Kasumi-1 (cell line): ENCODE measurements at regions not wholly inside any gene's neighbourhood (a gene's known extent, or its start where the extent isn't known, plus 50 kb on each side); places are given as distances from the start of the nearest gene placed in this dataset.
"Not testable (repeated sequence)": the region's sequence is repeated elsewhere in the genome, so short reads cannot be mapped to it uniquely, and the experiment has no call there.

Experiments
- DNase-seq, 2 experiments: peaks; one replicate each; lab custom pipeline; 2025; lab: John Stamatoyannopoulos, UW

- DNase-seq = no peak
These were observed 189.1 kb upstream of the KBTBD8 start for GRCh38 chr3:66808891-66809594.

GRCh38 chr3:66809595-66809958 lies 188.5 kb upstream of the KBTBD8 start:
- no peak for DNase-seq

- DNase-seq = no peak
These were observed 186.0 kb upstream of the KBTBD8 start for GRCh38 chr3:66812136-66812535.

DNA sequence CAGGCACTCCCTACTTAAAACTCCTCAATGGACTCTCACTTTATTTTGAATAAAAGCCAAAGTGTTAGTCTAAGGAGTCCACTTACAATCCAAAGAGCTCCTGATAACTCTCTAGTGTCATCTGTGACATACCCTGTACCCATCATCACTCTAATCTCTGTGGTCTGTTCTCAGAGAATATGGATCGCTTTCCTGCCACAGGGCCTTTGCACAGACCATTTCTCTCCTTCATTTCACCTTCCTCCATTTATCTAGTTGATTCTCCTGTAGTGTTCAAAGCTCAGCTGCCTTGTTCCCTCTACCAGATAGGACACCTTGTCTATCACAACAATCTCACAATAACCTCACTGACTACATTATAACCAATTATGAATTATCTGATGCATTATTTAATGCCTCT lies 185.4 kb upstream of the KBTBD8 start:
- DNase-seq = no peak

- DNase-seq = peak; percentile 85 to 86
These were observed 181.9 kb upstream of the KBTBD8 start for GRCh38 chr3:66816090-66816761.

DNA sequence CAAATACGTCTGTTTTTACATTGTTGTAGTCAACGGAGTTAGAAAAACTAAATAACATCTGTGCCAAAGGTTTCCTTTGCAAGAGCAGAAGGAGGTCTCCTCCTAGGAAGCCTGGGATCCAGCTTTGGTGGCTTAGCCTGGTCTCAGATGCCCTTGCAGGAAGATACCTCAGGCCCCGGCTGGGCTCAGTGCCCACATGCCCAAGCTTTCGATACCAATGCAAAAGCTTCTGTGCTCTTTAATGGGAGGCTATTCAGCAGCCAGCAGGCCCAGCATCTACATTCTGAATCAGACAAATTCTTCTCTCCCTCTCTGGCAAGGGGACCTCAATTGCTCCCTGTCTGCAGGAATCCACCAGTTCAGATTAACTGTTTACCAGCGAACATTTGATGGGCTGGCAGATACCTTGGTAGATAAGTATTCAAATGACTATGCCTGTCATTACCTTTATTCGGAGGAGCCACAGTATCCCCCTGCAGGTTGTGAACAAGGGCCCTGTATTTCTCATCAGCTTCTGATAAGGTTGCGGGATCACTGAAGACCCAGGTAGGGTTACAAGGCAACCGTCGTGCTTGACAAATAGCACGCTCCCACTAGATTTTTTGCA lies 180.1 kb upstream of the KBTBD8 start:
- no peak for DNase-seq

DNA sequence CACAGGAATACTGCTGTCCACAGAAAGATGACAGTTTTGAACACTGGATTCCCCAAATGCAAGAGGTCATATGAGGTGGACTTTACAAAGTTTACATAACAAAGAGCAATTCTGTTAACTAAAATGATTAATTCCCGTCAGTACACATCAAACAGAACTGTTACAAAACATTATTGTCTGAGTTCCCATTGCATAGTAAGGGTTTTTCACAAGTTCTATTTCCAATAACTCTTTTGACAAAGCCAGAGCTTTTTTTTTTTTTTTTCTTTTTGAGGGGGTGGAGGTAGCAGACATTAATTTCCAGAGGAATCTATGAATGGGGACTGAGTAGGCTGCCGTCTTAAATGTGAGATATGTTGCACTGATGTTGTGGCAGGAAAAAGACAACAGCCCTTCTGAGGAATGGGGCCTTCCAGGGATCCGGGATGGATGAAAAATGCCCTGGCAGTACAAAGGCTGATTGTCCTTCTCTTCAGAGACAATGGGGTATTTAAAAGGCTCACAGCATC lies 178.1 kb upstream of the KBTBD8 start:
- DNase-seq = no peak

DNA sequence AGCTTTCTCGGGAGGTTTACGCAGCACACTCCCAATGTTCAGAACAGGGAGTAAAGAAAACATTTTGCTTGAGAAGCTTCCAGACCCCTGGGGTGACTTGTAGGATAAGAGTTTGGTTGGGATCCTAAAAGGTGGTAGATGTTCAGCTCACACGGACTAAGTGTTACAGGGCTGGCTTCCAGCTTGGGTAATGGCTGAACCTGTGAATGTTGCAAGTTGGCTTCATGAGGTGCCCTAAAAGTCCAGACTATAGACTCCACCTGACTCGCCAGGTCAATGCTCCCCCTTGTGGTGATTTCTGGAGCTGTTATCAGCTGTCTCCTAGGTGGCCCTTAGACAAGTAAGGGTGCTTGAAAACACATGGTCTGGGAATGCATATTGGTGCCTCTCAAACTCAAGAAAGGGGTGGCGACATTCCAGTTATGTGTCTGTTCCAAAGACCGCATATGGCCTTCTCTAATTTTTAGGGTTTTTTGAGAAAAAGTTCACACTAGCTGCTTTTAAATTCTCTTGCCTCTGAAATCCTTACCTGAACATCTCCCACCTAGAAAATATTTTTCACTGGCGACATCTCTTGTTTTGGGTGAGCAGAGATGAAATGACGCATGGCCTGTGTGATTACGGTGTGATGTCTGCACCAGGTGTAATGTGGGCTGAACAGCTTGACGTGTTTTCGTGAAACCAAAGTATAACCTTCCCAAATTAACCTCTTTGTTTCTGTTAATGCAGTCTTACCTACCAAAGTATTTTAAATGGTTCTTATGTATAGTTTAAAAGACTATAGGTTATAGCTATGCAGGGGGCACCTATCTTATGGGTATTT lies 175.7 kb upstream of the KBTBD8 start:
- peak; percentile 34 to 54 for DNase-seq

DNA sequence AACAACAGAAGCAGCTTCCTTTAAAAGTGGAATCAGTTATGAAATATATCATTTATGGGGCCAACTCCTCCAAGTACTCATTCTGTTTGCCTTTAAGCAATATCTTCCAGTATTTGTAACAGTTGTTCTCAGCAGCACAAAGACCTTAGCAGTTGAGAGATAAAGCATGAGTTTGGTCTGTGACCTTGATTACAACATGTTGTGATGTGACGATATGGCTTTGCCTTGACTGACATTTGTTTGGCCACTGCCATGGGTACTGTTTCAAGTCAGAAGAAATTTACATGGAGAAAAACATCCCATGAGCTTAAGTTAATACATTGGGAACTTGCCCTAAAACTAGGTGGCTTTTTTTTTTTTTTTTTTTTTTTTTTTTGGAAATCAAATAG lies 175.1 kb upstream of the KBTBD8 start:
- no peak for DNase-seq

- DNase-seq = no peak
These were observed 174.6 kb upstream of the KBTBD8 start for GRCh38 chr3:66823532-66823931.

DNA sequence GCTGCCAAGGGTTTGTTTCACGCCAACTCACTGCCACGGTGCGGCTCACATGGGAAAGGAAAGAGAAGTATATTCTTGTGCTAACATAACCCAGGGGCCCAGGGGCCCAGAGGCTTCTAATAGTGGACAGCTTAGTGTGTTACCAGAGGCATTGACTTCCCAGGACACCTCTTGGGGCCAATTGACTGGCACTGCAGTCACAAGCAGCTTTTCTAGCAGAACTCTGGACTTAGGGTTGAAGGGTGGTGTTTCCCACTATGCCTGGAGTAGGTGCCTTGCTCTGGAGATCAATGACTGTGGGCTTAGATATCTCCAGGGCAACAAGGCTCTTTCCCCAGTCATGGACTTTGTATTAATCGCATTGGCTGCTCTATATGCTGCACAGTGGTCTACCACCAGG lies 172.7 kb upstream of the KBTBD8 start:
- DNase-seq = no peak

DNA sequence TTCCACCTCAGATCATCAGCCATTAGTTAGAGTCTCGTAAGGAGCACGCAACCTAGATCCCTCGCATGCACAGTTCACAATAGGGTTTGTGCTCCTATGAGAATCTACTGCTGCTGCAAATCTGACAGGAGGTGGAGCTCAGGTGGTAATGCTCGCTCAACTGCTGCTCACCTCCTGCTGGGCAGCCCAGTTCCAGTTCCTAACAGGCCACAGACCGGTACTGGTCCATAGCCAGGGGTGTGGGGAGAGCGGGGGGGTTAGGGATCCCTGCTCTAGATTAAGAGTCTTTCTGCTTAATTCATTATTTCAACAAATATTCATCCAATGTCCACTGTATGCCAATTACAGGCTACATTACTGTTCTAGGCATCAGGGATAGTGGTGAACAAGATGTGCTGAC lies 170.4 kb upstream of the KBTBD8 start:
- no peak for DNase-seq

DNA sequence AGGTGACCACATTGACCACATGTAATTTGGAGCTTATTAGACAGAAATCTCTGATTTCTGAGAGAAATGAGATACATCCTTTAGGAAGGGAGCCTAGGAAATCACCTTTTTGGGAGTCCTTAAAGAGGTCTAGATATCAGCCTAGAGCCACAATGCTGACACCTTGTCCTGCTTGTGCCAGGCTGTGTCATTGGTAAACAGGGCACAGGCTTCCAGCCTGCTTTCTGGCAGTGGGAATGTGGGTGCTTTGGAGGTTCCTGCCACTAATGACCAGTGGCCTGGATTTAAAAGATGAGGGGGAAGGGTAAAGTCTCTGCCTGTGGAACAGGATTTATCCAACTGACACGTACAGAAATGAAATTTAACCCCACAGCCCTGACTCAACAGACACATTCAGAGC lies 169.8 kb upstream of the KBTBD8 start:
- DNase-seq = no peak

DNA sequence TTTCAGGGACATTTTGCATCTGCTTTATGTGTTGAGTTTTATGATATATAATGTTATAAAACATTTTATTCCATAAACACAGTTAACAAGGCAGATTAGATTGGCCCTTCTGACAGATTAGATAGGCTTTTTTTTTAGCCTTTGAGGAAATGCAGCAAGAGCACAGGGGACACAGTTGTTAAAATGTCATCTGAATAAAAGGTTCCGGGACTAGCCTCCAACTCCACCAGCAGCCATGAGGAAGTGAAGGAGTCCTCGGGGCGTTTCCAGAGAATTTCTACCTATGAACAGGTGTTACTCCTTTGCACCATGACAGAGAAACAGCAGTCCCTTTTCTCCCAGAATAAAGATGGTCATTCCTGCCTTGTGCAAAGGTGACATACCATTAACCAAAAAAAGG lies 167.8 kb upstream of the KBTBD8 start:
- DNase-seq = no peak

DNA sequence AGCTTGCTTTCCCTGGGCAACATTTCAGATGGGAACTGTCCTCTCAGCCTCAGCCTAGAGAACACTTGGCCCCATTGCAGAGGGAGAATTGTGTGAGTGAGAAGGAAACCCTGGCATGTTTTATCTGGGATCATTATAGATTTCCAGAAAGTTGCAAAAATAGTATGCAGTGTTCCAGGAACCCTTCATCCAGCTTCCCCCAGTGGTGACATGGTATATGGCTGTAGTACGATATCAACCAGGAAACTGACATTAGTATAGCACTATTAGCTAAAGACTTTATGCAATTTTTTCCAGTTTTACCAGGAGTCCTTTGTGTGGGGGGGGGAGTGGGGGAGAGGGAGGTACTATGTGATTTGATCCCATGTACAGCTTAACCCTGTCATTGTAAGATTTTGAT lies 166.2 kb upstream of the KBTBD8 start:
- no peak for DNase-seq

DNA sequence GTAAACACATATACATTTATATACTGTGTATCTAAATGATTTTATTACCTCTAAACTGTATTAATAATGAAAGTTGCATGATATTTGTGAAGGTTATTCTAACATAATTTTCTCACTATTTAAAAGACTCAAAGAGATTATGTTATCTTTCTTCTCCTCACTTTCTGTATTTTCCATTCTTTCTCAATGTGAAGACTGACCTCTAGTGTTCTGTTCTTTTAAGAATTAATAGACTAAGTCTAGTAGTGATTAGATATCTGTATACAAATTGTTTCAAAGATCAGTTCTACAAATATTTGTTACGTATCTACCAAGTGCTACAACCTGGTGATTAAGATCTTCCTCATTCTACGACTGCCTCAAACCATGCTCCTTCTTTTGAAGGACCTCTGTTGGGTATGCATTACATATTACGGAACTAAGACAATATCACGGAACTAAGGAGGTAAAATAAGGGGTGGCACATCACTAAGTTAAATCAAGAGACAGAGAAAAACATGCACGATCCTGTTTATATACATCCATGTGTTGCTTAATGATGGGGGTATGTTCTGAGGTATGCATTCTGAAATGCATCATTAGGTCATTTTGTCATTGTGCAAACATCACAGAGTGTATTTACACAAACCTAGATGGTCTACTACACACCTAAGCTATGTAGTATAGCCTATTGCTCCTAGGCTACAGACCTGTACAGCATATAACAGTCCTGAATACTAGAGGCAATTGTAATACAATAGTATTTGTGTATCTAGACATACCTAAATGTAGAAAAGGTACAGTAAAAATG lies 161.5 kb upstream of the KBTBD8 start:
- peak; percentile 8 to 44 for DNase-seq

DNA sequence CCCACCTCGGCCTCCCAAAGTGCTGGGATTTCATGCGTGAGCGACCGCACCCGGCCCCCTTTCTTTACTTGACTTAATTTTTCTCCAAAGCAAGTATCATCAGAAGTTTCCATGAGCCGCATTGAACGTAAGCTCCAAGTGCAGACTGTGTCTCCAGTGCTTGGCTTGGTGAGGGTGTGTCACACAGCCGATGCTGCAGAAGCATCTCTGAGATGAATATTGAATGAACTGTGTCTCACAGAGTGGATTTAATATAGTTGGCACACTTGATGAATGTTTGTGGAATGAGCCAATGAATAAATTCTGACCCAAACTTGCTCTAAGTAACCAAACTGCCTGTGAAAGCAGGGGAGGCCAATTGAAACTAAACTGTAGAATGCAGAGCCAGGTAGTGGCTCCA lies 159.4 kb upstream of the KBTBD8 start:
- no peak for DNase-seq

- no peak for DNase-seq
These were observed 158.6 kb upstream of the KBTBD8 start for GRCh38 chr3:66839508-66839907.

DNA sequence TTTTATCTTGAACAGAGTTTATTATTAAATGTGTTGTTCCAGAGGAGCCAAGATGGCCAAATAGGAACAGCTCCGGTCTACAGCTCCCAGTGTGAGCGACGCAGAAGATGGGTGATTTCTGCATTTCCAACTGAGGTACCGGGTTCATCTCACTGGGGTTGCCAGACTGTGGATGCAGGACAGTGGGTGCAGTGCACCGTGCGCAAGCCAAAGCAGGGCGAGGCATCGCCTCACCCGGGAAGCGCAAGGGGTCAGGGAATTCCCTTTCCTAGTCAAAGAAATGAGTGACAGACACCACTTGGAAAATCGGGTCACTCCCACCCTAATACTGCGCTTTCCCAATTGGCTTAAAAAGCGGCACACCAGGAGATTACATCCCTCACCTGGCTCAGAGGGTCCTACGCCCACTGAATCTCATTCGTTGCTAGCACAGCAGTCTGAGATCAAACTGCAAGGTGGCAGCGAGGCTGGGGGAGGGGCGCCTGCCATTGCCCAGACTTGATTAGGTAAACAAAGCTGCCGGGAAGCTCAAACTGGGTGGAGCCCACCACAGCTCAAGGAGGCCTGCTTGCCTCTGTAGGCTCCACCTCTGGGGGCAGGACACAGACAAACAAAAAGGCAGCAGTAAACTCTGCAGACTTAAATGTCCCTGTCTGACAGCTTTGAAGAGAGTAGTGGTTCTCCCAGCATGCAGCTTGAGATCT lies 155.2 kb upstream of the KBTBD8 start:
- DNase-seq = not testable (repeated sequence)

DNA sequence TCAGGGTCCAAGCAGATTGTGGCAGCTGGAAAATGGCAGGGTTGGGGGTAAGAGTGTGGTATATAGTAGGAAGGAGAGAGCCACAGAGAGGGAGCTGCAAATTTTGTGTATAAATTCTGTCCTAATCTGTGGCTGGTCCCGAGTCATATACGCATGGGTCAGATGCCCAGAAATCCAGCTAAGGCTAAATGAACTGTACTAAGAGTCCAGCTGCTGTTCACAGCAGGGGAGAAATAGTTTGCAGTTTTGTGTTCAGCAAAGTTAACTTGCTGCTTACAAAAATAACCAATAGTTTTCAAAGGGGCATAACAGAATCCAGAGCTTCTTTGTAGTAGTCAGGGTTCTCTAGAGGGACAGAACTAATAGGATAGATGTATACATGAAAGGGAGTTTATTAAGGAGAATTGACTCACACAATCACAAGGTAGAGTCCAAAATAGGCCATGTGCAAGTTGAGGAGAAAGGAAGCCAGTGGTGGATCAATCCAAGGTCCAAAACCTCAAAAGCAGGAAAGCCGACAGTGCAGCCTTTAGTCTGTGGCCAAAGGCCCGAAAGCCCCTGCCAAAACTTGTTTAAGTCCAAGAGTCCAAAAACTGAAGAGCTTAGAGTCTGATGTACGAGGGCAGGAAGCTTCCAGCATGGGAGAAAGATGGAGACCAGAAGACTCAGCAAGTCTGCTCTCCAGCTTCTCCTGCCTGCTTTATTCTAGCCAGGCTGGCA lies 146.1 kb upstream of the KBTBD8 start:
- no peak for DNase-seq
